Endothelial cell of umbilical vein (primary cell): ENCODE measurements at regions not wholly inside any gene's neighbourhood (a gene's known extent, or its start where the extent isn't known, plus 50 kb on each side); places are given as distances from the start of the nearest gene placed in this dataset.

Source experiments
- BruUV-seq: library from RNA; stranded (reverse); fragments of 400-500 nt; replicated peaks from 2 replicates; lab custom pipeline; 2021; lab: Mats Ljungman, UMichigan
- CTCF ChIA-PET: fragments of 300-600, 350-600 bp; sonication (Branson Sonifier 250); formaldehyde crosslinking; loops from one replicate; lab custom pipeline; 2021; ENCODE audit warnings: antibody characterized with exemption, inconsistent platforms; lab: Charles Lee
- POLR2A ChIA-PET: fragments of 300-600, 350-600 bp; sonication (Branson Sonifier 250); formaldehyde crosslinking; loops from one replicate; lab custom pipeline; 2021; ENCODE audit warnings: antibody characterized with exemption, inconsistent platforms; lab: Charles Lee
- DNase-seq: peaks from one replicate; pipeline ENCODE4 v3.0.0-alpha.2; 2011; ENCODE audit warnings: low read depth, low spot score
- FAIRE-seq: peaks from 2 replicates; lab custom pipeline; 2011; peaks lifted over from hg19 to GRCh38; lab: Jason Lieb, UNC
- H2AFZ ChIP-seq: 2 replicates; pipeline ENCODE4 v1.6.0; 2012; ENCODE audit warnings: low read depth, low read length, control low read depth, inconsistent platforms
- H3K27ac ChIP-seq: 2 replicates; pipeline ENCODE4 v1.5.1; 2011; ENCODE audit warnings: low read depth, mild to moderate bottlenecking, control low read depth, low read length, moderate library complexity; ENCODE audit not compliant: insufficient read depth
- H3K27me3 ChIP-seq, 2 experiments: 2 replicates each; pipeline versions ENCODE4 v1.6.0 to v1.6.1; 2011; ENCODE audit warnings: low read length in 2 of 2, mixed read lengths in 1 of 2; ENCODE audit not compliant: control insufficient read depth in 2 of 2, insufficient read depth in 2 of 2
- H3K36me3 ChIP-seq, 2 experiments: 2 replicates in 1 of 2; 3 replicates in 1 of 2; pipeline ENCODE4 v1.5.1; 2011; ENCODE audit warnings: low read length in 2 of 2, mild to moderate bottlenecking in 1 of 2, moderate library complexity in 1 of 2; ENCODE audit not compliant: control insufficient read depth in 2 of 2, insufficient read depth in 2 of 2; ENCODE audit errors: extremely low read depth in 1 of 2
- H3K4me1 ChIP-seq: 3 replicates; pipeline ENCODE4 v1.5.1; 2011; ENCODE audit warnings: mild to moderate bottlenecking, low read length; ENCODE audit not compliant: control insufficient read depth, insufficient read depth; ENCODE audit errors: extremely low read depth
- H3K4me2 ChIP-seq: 2 replicates; pipeline ENCODE4 v1.6.1; 2011; ENCODE audit warnings: low read length, control low read depth, mixed read lengths; ENCODE audit not compliant: insufficient read depth
- H3K4me3 ChIP-seq, 3 experiments: fragments of 200-600 bp in 1 of 3; sonication (generic), shearing (Covaris generic) in 1 of 3; replicated peaks in 1 of 3; 2 replicates each; pipeline ENCODE4 v1.5.1; 2011 to 2016; ENCODE audit warnings: control low read depth in 3 of 3, low read length in 3 of 3, mild to moderate bottlenecking in 2 of 3, inconsistent platforms in 1 of 3, low read depth in 1 of 3, moderate library complexity in 1 of 3; ENCODE audit not compliant: insufficient read depth in 1 of 3
- H3K79me2 ChIP-seq: 2 replicates; pipeline ENCODE4 v1.6.0; 2012; ENCODE audit warnings: low read length, inconsistent platforms; ENCODE audit not compliant: control insufficient read depth, insufficient read depth
- H3K9ac ChIP-seq: replicated peaks from 2 replicates; pipeline ENCODE3; 2011; ENCODE audit warnings: low read length, control low read depth; ENCODE audit not compliant: insufficient read depth; ENCODE audit errors: extremely low read depth
- H3K9me1 ChIP-seq: replicated peaks from 3 replicates; pipeline ENCODE4 v1.6.0; 2011; ENCODE audit warnings: mild to moderate bottlenecking, low read length; ENCODE audit not compliant: control insufficient read depth, insufficient read depth; ENCODE audit errors: extremely low read depth
- H3K9me3 ChIP-seq: replicated peaks from 2 replicates; pipeline ENCODE4 v1.5.1; 2012; ENCODE audit warnings: low read length, inconsistent platforms; ENCODE audit not compliant: control insufficient read depth, insufficient read depth
- H4K20me1 ChIP-seq: replicated peaks from 2 replicates; pipeline ENCODE3; 2011; ENCODE audit warnings: mild to moderate bottlenecking, low read length; ENCODE audit not compliant: control insufficient read depth, insufficient read depth; ENCODE audit errors: extremely low read depth
- EZH2 ChIP-seq: IDR thresholded peaks from 2 replicates; pipeline ENCODE4 v1.6.1; 2012; ENCODE audit warnings: borderline replicate concordance, low read depth, mild to moderate bottlenecking, moderate library complexity, low read length, inconsistent platforms; ENCODE audit not compliant: severe bottlenecking
- FOS ChIP-seq: IDR thresholded peaks from 2 replicates; pipeline ENCODE4 v1.6.1; 2011; ENCODE audit warnings: mild to moderate bottlenecking, low read length, moderate library complexity, borderline replicate concordance; ENCODE audit not compliant: insufficient read depth
- GATA2 ChIP-seq: IDR thresholded peaks from 2 replicates; pipeline ENCODE4 v1.7.0; 2011; ENCODE audit warnings: low read depth, mild to moderate bottlenecking, moderate library complexity, mixed read lengths, low read length; ENCODE audit not compliant: insufficient read length, insufficient read depth
- JUN ChIP-seq: IDR thresholded peaks from 2 replicates; pipeline ENCODE4 v1.6.1; 2011; ENCODE audit warnings: borderline replicate concordance, low read depth; ENCODE audit not compliant: insufficient read length, insufficient read depth
- MYC ChIP-seq: IDR thresholded peaks from one replicate; pipeline ENCODE4 v1.6.1; 2011; ENCODE audit warnings: mild to moderate bottlenecking, low read depth, low read length
- POLR2A ChIP-seq: IDR thresholded peaks from 2 replicates; pipeline ENCODE4 v1.6.1; 2012; ENCODE audit warnings: low read depth, mild to moderate bottlenecking, control low read depth, low read length
- POLR2AphosphoS5 ChIP-seq: IDR thresholded peaks from 2 replicates; pipeline ENCODE4 v1.6.1; 2012; ENCODE audit warnings: low read depth, mild to moderate bottlenecking, control low read depth, low read length, moderate library complexity; ENCODE audit not compliant: insufficient read depth
- dilution Hi-C: fragments of 300-500 bp; cut with MboI; formaldehyde crosslinking; loops from one replicate; pipeline ENCODE4 v1.15.0; 2019; ENCODE audit warnings: low sequenced_read_pairs; ENCODE audit not compliant: extremely low pct_ligation_motif_present
- intact Hi-C: fragments of 100-400 bp; cut with micrococcal nuclease; formaldehyde crosslinking; loops from one replicate; pipeline ENCODE4 v1.10.0; 2022
- TF ChIP-seq, protein P1 (sequence below): IDR thresholded peaks from 2 replicates; pipeline ENCODE4 v1.6.1; 2011; ENCODE audit not compliant: insufficient read depth, insufficient read length
- TF ChIP-seq, protein P2 (sequence below), 2 donors: IDR thresholded peaks; 1 replicate in 1 of 2; 2 replicates in 1 of 2; pipeline ENCODE4 v1.5.1; 2011; ENCODE audit warnings: low read length in 2 of 2, mild to moderate bottlenecking in 2 of 2, moderate library complexity in 2 of 2, control low read depth in 1 of 2, inconsistent platforms in 1 of 2, low read depth in 1 of 2; ENCODE audit not compliant: insufficient read depth in 1 of 2; ENCODE audit errors: extremely low read depth in 1 of 2

DNA sequence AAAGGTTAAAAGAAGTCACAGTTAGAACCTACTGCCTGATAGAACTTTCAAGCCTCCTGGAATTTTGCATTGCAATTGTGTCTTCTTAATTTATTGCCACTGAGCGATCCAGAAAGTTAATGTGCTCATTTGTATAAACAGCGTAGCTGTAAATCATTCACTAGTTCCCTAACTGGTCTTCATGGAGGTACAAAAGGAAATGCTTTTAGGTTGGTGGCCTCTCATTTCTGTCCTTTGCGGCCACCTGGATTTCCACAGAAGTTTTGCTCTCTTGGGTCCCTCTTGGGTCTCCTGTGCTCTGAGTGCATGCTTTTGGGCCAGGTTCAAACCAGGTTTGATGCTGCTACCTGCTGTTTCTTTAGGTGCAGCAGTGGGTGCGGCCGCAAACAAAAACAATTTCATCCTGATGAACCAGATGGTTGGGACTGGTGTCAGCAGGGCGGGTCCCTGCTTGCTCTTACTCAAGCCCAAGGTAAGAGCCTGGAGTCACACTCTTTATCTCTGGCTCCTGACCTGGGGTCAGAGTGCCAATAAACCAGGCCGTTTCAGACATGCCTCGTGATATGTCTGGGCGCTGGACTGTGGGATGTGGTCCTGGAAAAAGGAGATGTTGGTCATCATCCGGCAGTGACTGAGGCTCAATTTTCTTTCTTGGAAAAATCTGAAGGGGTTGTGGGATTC lies 270.1 kb downstream of the PTTG2 start:
- CTCF ChIA-PET = no interaction called here
- BruUV-seq = no TSS peak
- no peaks in the 10 kb centered on the region for H3K4me1 ChIP-seq
- DNase-seq (no peak), FAIRE-seq (no peak)
- H4K20me1 ChIP-seq = no peaks in the 10 kb centered on the region
- no peaks in the 10 kb centered on the region for H3K79me2 ChIP-seq
- H3K4me2 ChIP-seq = no peak overlapping the region
- TF ChIP-seq MYC (no peak), JUN (no peak), GATA2 (no peak), POLR2AphosphoS5 (no peak), EZH2 (no peak), FOS (no peak), POLR2A (no peak)
- TF ChIP-seq, protein P1, sequence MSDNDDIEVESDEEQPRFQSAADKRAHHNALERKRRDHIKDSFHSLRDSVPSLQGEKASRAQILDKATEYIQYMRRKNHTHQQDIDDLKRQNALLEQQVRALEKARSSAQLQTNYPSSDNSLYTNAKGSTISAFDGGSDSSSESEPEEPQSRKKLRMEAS = no peak
- TF ChIP-seq, protein P2, sequence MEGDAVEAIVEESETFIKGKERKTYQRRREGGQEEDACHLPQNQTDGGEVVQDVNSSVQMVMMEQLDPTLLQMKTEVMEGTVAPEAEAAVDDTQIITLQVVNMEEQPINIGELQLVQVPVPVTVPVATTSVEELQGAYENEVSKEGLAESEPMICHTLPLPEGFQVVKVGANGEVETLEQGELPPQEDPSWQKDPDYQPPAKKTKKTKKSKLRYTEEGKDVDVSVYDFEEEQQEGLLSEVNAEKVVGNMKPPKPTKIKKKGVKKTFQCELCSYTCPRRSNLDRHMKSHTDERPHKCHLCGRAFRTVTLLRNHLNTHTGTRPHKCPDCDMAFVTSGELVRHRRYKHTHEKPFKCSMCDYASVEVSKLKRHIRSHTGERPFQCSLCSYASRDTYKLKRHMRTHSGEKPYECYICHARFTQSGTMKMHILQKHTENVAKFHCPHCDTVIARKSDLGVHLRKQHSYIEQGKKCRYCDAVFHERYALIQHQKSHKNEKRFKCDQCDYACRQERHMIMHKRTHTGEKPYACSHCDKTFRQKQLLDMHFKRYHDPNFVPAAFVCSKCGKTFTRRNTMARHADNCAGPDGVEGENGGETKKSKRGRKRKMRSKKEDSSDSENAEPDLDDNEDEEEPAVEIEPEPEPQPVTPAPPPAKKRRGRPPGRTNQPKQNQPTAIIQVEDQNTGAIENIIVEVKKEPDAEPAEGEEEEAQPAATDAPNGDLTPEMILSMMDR (IDR thresholded peaks at IDR 0.05; ENCODE audit: extremely low read depth in 1 of 2, insufficient read depth in 1 of 2, low read depth in 1 of 2, low read length in 2 of 2) = no peak
- H2AFZ ChIP-seq = no peak overlapping the region
- intact Hi-C loops = no loop called here
- POLR2A ChIA-PET = no interaction called here
- H3K9me1 ChIP-seq = no peaks in the 10 kb centered on the region
- no peak overlapping the region for H3K4me3 ChIP-seq
- dilution Hi-C loops = no loop called here
- H3K27ac ChIP-seq = no peak overlapping the region
- H3K9me3 ChIP-seq = no peaks in the 10 kb centered on the region
- H3K27me3 ChIP-seq = no peaks in the 10 kb centered on the region
- H3K36me3 ChIP-seq = no peaks in the 10 kb centered on the region
- no peak overlapping the region for H3K9ac ChIP-seq
